Epidermal melanocyte (primary cell): ENCODE measurements at regions not wholly inside any gene's neighbourhood (a gene's known extent, or its start where the extent isn't known, plus 50 kb on each side); places are given as distances from the start of the nearest gene placed in this dataset.

Source experiments
- DNase-seq: peaks from one replicate; pipeline ENCODE4 v3.0.0; 2011; ENCODE audit warnings: low spot score; ENCODE audit not compliant: insufficient read length

GRCh38 chr6:1545654-1546053 is 64.1 kb upstream of the FOXC1 start:
- no peak for DNase-seq

GRCh38 chr6:1547785-1548184 is 61.9 kb upstream of the FOXC1 start:
- DNase-seq = no peak

GRCh38 chr6:1551249-1551648 is 58.5 kb upstream of the FOXC1 start:
- no peak for DNase-seq

- peak; percentile 43 for DNase-seq
Measured at GRCh38 chr6:1552296-1552761, 57.4 kb upstream of the FOXC1 start.

GRCh38 chr6:1553562-1554083 is 56.1 kb upstream of the FOXC1 start:
- no peak for DNase-seq

GRCh38 chr6:1554141-1554475 is 55.6 kb upstream of the FOXC1 start:
- DNase-seq = no peak

GRCh38 chr6:1554476-1555310 is 55.0 kb upstream of the FOXC1 start:
- peak; percentile 70 for DNase-seq

- no peak for DNase-seq
Measured at GRCh38 chr6:1558388-1558787, 51.3 kb upstream of the FOXC1 start.
